Muscle of leg (tissue), 3 donors: ENCODE measurements at regions not wholly inside any gene's neighbourhood (a gene's known extent, or its start where the extent isn't known, plus 50 kb on each side); places are given as distances from the start of the nearest gene placed in this dataset.

ENCODE experiments used
- DNase-seq: peaks from one replicate; pipeline ENCODE4 v3.0.0; 2013
- H3K27ac ChIP-seq: one replicate; pipeline ENCODE4 v1.5.1; 2013; ENCODE audit warnings: mild to moderate bottlenecking, low read length, control low read depth
- H3K27me3 ChIP-seq: one replicate; pipeline ENCODE4 v1.6.1; 2013; ENCODE audit warnings: low read length; ENCODE audit not compliant: control insufficient read depth, insufficient read depth
- H3K36me3 ChIP-seq: one replicate; pipeline ENCODE4 v1.6.1; 2013; ENCODE audit warnings: low read length; ENCODE audit not compliant: control insufficient read depth, insufficient read depth
- H3K4me1 ChIP-seq: one replicate; pipeline ENCODE4 v1.6.1; 2013; ENCODE audit warnings: low read length; ENCODE audit not compliant: control insufficient read depth, insufficient read depth
- H3K4me3 ChIP-seq: one replicate; pipeline ENCODE4 v1.5.1; 2013; ENCODE audit warnings: low read length, control low read depth
- H3K9me3 ChIP-seq: replicated peaks from 2 replicates; pipeline ENCODE4 v1.6.1; 2013; ENCODE audit warnings: low read depth, low read length; ENCODE audit not compliant: control insufficient read depth
- WGBS: methylation state at CpG from one replicate; pipeline ENCODE4 v1.1.5; 2013; ENCODE audit warnings: missing lambda C conversion rate; ENCODE audit not compliant: insufficient coverage; 5-methylcytosine and 5-hydroxymethylcytosine counted together

GRCh38 chr18:40056079-40056692 lies 1898.8 kb upstream of the PIK3C3 start:
- DNase-seq = peak; percentile 17
- no peaks in the 10 kb centered on the region for H3K27me3 ChIP-seq
- no peaks in the 10 kb centered on the region for H3K9me3 ChIP-seq
- no peak overlapping the region for H3K4me3 ChIP-seq
- H3K4me1 ChIP-seq = peaks cover 3% of the 10 kb centered on the region
- WGBS = 29% methylated on average over 1 of the region's 2 CpGs
- H3K36me3 ChIP-seq = no peaks in the 10 kb centered on the region
- H3K27ac ChIP-seq = no peak overlapping the region

GRCh38 chr18:40055262-40055661 lies 1899.8 kb upstream of the PIK3C3 start:
- 100% methylated on average over 3 of the region's 5 CpGs for WGBS
- no peak for DNase-seq

GRCh38 chr18:40049716-40050115 lies 1905.3 kb upstream of the PIK3C3 start:
- Histone ChIP-seq H3K27me3 (no peaks in the 10 kb centered on the region), H3K27ac (no peak overlapping the region), H3K36me3 (no peaks in the 10 kb centered on the region), H3K9me3 (no peaks in the 10 kb centered on the region), H3K4me1 (no peaks in the 10 kb centered on the region), H3K4me3 (no peak overlapping the region)
- WGBS = 60% methylated on average over 3 of the region's 5 CpGs
- DNase-seq = no peak

More at GRCh38 chr18:40055262-40055661, 1899.8 kb upstream of the PIK3C3 start:
- H3K27me3 ChIP-seq = no peaks in the 10 kb centered on the region
- no peak overlapping the region for H3K27ac ChIP-seq
- H3K36me3 ChIP-seq = no peaks in the 10 kb centered on the region
- no peak overlapping the region for H3K4me3 ChIP-seq
- peaks cover 3% of the 10 kb centered on the region for H3K4me1 ChIP-seq
- no peaks in the 10 kb centered on the region for H3K9me3 ChIP-seq

GRCh38 chr18:40048886-40049650 lies 1906.0 kb upstream of the PIK3C3 start:
- Histone ChIP-seq H3K27me3 (no peaks in the 10 kb centered on the region), H3K9me3 (no peaks in the 10 kb centered on the region), H3K4me1 (no peaks in the 10 kb centered on the region), H3K27ac (no peak overlapping the region), H3K4me3 (no peak overlapping the region), H3K36me3 (no peaks in the 10 kb centered on the region)
- WGBS = 70% methylated on average over 5 of the region's 17 CpGs
- DNase-seq = no peak

- Histone ChIP-seq H3K27ac (no peak overlapping the region), H3K27me3 (no peaks in the 10 kb centered on the region), H3K36me3 (no peaks in the 10 kb centered on the region), H3K4me1 (no peaks in the 10 kb centered on the region), H3K9me3 (no peaks in the 10 kb centered on the region), H3K4me3 (no peak overlapping the region)
- no CpG with 5 or more reads among the region's 2 CpGs for WGBS
- no peak for DNase-seq
Measured at GRCh38 chr18:40048253-40048652, 1906.8 kb upstream of the PIK3C3 start.

GRCh38 chr18:40046596-40046995 lies 1908.4 kb upstream of the PIK3C3 start:
- no peaks in the 10 kb centered on the region for H3K9me3 ChIP-seq
- no peak overlapping the region for H3K27ac ChIP-seq
- H3K27me3 ChIP-seq = no peaks in the 10 kb centered on the region
- no peak for DNase-seq
- H3K36me3 ChIP-seq = no peaks in the 10 kb centered on the region
- 80% methylated on average over 1 of the region's 3 CpGs for WGBS
- no peaks in the 10 kb centered on the region for H3K4me1 ChIP-seq
- H3K4me3 ChIP-seq = no peak overlapping the region

GRCh38 chr18:40041951-40042350 lies 1913.1 kb upstream of the PIK3C3 start:
- no peaks in the 10 kb centered on the region for H3K9me3 ChIP-seq
- H3K4me1 ChIP-seq = no peaks in the 10 kb centered on the region
- no peak overlapping the region for H3K27ac ChIP-seq
- 63% methylated on average over 7 of the region's 8 CpGs for WGBS
- DNase-seq = no peak
- no peaks in the 10 kb centered on the region for H3K27me3 ChIP-seq
- H3K36me3 ChIP-seq = no peaks in the 10 kb centered on the region
- H3K4me3 ChIP-seq = no peak overlapping the region

GRCh38 chr18:40040574-40040973 lies 1914.5 kb upstream of the PIK3C3 start:
- H3K4me3 ChIP-seq = no peak overlapping the region
- no peaks in the 10 kb centered on the region for H3K4me1 ChIP-seq
- H3K27ac ChIP-seq = no peak overlapping the region
- no peaks in the 10 kb centered on the region for H3K9me3 ChIP-seq
- WGBS = no CpG with 5 or more reads among the region's 4 CpGs
- DNase-seq = no peak
- H3K27me3 ChIP-seq = no peaks in the 10 kb centered on the region
- no peaks in the 10 kb centered on the region for H3K36me3 ChIP-seq

- no peaks in the 10 kb centered on the region for H3K36me3 ChIP-seq
- H3K4me3 ChIP-seq = no peak overlapping the region
- H3K4me1 ChIP-seq = no peaks in the 10 kb centered on the region
- H3K27me3 ChIP-seq = no peaks in the 10 kb centered on the region
- no peak overlapping the region for H3K27ac ChIP-seq
- no peak for DNase-seq
- WGBS = 92% methylated on average over 6 of the region's 6 CpGs
- no peaks in the 10 kb centered on the region for H3K9me3 ChIP-seq
Measured at GRCh38 chr18:40037356-40037755, 1917.7 kb upstream of the PIK3C3 start.

- no peaks in the 10 kb centered on the region for H3K27me3 ChIP-seq
- H3K4me3 ChIP-seq = no peak overlapping the region
- H3K9me3 ChIP-seq = no peaks in the 10 kb centered on the region
- no peak overlapping the region for H3K27ac ChIP-seq
- no peak for DNase-seq
- WGBS = no CpG with 5 or more reads among the region's 1 CpG
- no peaks in the 10 kb centered on the region for H3K4me1 ChIP-seq
- H3K36me3 ChIP-seq = no peaks in the 10 kb centered on the region
Measured at GRCh38 chr18:40036861-40037260, 1918.2 kb upstream of the PIK3C3 start.
